ENCODE measurements at regions not wholly inside any gene's neighbourhood (a gene's known extent, or its start where the extent isn't known, plus 50 kb on each side); places are given as distances from the start of the nearest gene placed in this dataset.

GRCh38 chr9:13387734-13388067 is 108.2 kb upstream of the MPDZ start:
- no peak overlapping the region for H3K27ac ChIP-seq
- no peak for TF ChIP-seq CTCF (conservative IDR thresholded peaks at IDR 0.05; ENCODE audit: low read depth)
- ChIA-PET CTCF (no interaction called here), POLR2A (ENCODE audit: low non-redundant PET) (no interaction called here)
- no peak for DNase-seq (ENCODE audit: low spot score)

- TF ChIP-seq CTCF (conservative IDR thresholded peaks at IDR 0.05; ENCODE audit: low read depth) = no peak
- ChIA-PET CTCF (no interaction called here), POLR2A (ENCODE audit: low non-redundant PET) (no interaction called here)
- H3K27ac ChIP-seq = no peak overlapping the region
- no peak for DNase-seq (ENCODE audit: low spot score)
Measured at GRCh38 chr9:13386935-13387733, 107.6 kb upstream of the MPDZ start.

GRCh38 chr9:13386316-13386715 is 106.8 kb upstream of the MPDZ start:
- no peak for TF ChIP-seq CTCF (conservative IDR thresholded peaks at IDR 0.05; ENCODE audit: low read depth)
- no peak overlapping the region for H3K27ac ChIP-seq
- DNase-seq (ENCODE audit: low spot score) = no peak
- CTCF ChIA-PET = no interaction called here
- POLR2A ChIA-PET (ENCODE audit: low non-redundant PET) = no interaction called here

GRCh38 chr9:13383855-13384254 is 104.4 kb upstream of the MPDZ start:
- no peak for TF ChIP-seq CTCF (conservative IDR thresholded peaks at IDR 0.05; ENCODE audit: low read depth)
- H3K27ac ChIP-seq = no peak overlapping the region
- CTCF ChIA-PET = no interaction called here
- POLR2A ChIA-PET (ENCODE audit: low non-redundant PET) = no interaction called here
- DNase-seq (ENCODE audit: low spot score) = no peak

- CTCF ChIA-PET = no interaction called here
Measured at GRCh38 chr9:13383216-13383615, 103.7 kb upstream of the MPDZ start.

GRCh38 chr9:13382595-13382994 is 103.1 kb upstream of the MPDZ start:
- CTCF ChIA-PET = no interaction called here
- no peak for DNase-seq (ENCODE audit: low spot score)
- POLR2A ChIA-PET (ENCODE audit: low non-redundant PET) = no interaction called here
- TF ChIP-seq CTCF (conservative IDR thresholded peaks at IDR 0.05; ENCODE audit: low read depth) = no peak
- H3K27ac ChIP-seq = no peak overlapping the region

More at GRCh38 chr9:13383216-13383615, 103.7 kb upstream of the MPDZ start:
- no peak for DNase-seq (ENCODE audit: low spot score)
- no peak for TF ChIP-seq CTCF (conservative IDR thresholded peaks at IDR 0.05; ENCODE audit: low read depth)
- H3K27ac ChIP-seq = no peak overlapping the region
- POLR2A ChIA-PET (ENCODE audit: low non-redundant PET) = no interaction called here

Data from RWPE1 (cell line).